ENCODE measurements at regions not wholly inside any gene's neighbourhood (a gene's known extent, or its start where the extent isn't known, plus 50 kb on each side); places are given as distances from the start of the nearest gene placed in this dataset.

DNA sequence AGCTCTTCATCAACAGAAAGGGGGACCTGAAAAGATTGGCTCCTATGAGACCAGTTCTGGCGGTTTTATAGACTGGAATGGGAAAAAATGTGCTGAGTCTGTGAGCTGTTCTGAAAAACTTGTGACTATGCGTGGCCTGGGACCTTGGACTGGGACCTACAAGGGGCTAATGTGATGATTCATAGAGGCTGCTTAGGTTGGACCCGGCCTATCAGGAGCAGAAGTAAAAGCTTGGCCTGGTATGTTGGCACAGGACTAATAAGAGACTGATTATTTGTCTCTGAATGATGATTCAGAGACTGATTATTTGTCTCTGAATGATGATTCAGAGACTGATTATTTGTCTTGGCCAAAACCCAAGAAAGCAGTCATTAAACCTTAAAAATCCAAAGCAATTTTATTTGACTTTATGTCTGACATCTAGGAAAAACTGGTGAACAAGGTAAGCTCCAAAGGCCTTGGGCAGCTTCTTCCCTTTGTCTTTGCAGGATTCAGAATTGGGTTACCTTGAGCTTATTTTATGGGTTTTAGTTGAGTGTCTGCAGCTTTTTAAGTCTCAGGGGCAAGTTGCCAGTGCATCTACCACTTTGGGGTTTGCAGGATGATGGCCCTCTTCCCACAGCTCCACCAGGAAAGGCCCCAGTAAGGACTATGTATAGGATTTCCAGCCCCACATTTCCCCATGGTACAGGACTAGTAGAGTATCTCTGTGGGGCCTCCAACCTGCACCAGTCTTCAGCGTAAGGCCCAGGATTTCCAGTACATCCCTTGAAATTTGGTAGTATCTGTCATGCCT, 390.3 kb downstream of the KDM5D start:
- DNase-seq: no peak

DNA sequence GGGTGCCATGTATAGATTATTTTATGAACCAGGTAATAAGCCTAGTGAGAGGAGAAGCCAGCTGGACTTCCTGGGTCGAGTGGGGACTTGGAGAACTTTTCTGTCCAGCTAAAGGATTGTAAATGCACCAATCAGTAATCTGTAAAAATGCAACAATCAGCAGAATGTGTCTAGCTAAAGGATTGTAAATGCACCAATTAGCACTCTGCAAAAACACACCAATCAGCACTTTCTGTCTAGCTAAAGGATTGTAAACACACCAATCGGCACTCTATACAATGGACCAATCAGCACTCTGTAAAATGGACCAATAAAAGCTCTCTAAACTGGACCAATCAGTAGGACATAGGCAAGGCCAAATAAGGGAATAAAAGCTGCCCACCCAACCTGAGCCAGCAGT, 392.9 kb downstream of the KDM5D start:
- no peak for DNase-seq

DNA sequence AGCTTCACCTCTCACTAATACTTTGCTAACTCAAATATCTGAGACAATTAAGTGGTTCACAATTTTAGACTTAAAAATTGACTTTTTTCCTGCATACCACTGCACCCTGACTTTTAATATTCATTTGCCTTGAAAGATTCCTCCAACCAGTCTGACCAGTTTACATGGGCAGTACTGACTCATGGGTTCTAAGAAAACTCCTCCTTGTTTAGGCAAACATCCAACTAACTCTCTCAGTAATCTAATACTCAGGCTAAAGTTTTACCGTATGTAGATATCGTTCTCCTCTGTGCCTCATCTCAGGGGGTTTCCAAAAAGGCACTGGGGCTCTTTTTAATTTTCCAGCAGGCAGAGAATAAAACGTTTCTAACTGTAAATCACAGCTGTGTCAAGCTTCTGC, 422.8 kb downstream of the KDM5D start:
- no peak for DNase-seq

DNA sequence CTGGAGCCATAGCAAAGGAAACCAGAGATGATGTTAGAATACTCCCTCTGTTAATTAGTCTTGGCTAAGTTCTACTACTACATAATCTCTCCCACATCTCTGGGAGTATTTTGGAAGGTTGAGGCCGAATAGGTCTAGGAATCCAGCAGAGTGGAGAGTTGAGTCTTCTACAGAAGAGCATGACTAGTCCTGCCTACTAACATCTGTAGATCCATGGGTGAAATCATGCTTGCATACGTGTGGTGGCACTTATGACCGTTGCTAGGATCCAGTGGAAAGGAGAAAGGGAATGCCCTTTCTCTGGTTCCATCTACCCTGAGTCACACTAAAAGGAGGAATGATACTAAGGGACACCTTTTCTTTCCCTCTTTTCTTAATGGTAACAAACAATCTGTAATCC, 425.4 kb downstream of the KDM5D start:
- no peak for DNase-seq

DNA sequence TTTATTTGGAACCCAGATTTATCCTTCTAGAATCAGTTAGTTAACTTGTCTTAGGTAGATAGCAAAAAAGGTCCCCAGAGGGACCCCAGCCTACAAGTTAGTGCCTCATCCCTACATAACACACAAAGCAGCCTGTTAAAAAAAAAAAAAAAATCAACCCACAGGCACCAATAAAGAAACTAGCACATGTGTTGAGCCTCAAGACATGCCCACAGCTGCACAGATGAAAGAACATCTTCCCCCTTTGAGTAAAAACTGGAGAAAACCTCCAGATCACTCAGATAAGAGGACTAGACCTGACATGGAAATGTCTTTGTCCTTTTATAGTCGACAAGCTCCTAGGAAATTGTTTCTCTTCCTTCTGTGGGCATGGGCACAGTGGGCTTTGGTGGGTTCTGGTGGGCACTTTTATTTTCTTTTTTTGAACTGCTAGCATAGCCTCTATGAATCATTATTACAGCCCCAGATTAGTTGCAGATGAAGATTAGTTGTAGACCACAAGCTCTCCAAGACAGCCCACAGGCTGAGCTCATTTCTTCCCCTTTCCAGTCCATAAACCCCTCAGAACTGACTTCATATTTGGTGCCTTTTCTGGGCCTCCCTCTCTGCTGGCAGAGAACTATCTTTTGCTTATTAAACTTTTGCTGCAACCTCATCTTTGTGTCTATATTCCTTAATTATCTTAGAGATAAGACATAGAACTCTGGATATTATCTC, 427.1 kb downstream of the KDM5D start:
- DNase-seq: no peak

DNA sequence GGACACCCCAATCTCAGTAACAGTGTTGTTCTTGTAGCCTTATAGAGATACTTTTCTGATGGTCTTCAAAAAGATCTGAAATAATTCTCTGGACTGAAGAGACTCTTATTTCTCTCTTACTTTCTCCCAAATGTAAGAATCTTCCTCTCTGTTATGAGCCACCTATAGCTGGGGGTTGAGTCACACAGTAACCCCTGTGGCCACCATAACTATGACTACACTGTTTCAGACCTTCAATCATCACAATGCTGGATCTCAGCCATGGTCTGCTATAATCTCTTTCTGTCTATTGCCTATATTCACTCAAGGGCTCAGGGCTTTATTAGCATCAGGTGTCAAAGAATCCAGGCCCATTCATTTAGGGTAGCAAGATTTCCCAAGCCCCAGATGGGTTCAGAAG, 436.9 kb downstream of the KDM5D start:
- no peak for DNase-seq

DNA sequence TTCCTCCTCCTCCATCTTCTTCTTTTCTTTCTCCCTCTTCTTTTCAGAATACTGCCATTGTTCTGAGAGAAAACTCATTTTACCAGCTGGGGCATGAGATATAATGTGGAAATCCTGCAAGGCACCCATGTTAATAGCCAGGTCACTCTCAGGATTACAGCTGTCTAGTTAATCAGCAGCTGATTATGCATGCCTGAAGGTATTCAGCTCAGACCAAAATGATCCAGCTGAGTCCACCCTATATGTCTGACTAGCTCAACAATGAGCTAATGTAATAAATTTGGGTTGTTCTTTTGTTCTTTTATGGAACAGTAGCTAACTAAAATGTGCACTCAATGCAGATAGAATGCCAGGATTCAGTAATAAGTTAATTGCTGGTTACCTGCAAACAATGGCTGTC, 441.4 kb downstream of the KDM5D start:
- DNase-seq: no peak

DNA sequence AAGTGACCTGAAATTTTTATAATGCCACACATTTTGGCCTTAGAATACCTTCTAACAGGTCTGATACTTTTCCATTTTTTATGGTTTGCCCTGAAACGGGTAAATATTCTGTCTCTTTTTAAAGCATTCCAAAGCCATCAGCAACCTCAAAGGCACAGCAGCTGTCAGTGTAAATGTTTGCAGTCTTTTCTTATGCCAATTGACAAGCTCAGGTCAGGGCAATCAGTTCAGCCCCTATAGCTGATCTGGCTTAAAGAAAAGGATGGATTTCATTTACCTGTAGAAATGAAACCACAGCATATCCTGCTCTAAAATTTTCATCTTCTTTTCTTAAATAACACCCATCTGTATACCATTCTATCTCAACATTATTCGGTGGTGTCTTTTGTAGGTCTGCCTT, 453.6 kb downstream of the KDM5D start:
- DNase-seq: no peak

DNA sequence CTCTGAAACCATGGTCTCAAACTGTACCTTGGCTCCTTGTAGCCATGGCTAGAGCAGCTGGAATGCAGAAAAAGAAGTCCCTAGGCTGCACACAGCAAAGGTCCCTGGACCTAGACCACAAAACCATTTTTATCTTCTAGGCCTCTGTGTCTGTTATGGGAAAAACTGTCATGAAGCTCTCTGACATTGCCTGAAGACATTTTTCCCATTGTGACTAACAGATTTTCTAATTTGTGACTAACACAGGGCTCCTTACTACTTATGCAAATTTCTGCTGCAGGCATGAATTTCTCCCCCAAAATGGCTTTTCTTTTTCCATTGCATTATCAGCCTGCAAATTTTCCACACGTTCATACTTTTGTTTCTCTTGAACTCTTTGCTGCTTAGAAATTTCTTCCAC, 470.4 kb downstream of the KDM5D start:
- DNase-seq: no peak

DNA sequence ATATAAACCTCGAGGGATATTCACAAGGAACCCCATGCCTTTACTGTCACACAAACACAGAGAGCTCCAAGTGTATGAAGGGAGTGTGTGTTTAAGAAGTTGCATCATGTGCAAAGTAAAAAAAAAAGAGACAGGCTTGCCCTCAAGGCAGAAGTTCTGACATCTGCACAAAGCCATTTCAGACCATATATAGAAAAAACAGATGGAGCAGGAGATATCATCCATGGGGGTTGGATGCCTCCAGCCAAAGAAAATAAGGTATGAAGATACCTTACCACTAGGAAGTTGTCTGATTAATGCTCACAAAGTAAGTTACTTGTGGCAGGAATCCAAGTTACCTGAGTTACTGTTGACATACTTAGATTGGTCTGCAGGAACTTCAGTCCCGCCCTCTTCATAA, 476.2 kb downstream of the KDM5D start:
- no peak for DNase-seq

DNA sequence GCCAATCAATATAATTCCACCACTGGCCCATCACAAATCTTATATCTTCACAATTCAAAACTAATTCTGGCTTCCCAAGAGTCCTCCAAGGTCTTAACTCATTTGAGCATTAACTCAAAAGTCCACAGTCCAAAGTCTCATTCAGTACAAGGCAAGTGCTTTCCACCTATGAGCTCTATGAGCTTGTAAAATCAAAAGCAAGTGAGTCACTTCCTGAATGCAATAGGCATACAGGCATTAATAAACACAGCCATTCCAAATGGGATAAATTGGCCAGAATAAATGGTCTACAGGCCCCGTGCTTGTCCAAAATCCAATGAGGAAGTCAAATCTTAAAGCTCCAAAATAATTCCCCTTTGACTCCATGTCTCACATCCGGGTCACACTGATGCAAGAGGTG, 479.1 kb downstream of the KDM5D start:
- DNase-seq: no peak

DNA sequence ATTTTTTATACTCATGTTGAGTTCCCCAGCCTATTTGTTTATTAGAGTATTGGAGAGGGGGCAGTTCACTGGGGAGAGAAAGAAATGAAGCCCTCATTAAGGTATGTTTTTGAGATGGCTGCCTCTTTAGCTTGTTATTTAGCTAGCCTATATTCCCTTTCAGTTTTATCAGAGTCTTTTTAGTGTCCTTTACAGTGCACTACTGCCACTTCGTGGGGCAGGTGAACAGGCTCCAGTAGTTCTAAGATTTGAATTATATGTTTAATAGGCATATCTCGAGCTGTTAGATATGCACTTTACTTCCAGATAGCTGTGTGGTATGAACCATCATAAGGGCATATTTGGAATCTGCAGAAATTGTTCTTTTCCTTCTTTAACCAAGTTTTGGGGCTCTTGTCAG, 482.2 kb downstream of the KDM5D start:
- DNase-seq: no peak

DNA sequence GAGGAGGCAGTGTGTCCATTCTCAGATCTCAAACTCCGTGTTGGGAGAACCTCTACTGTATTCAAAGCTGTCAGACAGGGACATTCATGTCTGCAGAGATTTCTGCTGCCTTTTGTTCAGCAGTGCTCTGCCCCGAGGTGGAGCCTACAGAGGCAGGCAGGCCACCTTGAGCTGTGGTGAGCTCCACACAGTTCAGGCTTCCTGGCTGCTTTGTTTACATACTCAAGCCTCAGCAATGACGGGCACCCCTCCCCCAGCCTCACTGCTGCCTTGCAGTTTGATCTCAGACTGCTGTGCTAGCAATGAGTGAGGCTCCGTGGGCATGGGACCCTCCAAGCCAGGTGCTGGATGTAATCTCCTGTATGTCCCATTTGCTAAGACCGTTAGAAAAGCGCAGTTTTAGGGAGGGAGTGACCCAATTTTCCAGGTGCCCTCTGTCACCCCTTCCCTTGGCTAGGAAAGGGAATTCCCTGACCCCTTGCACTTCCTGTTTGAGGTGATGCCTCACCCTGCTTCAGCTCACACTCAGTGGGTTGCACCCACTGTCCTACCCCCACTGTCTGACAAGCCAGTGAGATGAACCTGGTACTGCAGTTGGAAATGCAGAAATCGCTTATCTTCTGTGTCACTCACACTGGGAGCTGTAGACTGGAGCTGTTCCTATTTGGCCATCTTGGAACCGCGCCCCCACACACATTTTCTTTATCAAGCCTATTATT, 458.9 kb upstream of the HSFY2 start:
- peak; percentile 1 for DNase-seq

DNA sequence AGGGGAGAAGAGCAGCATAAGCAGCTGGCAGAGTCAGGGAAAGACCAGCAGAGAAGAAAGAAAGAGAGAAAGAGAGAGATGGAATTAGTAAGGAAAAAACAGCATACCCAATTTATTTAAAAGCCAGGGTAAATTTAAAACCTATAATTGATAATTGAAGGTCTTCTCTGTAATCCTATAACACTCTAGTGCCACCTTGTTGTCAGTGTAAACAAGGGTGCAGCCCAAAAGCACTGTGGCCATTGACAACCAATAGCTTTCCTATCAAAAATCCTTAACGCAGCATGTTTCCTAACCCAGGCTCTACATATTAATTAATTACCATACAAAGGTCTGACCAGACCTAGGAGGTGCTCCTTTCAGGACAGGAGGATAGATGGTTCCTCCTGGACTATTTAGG, 447.2 kb upstream of the HSFY2 start:
- no peak for DNase-seq

DNA sequence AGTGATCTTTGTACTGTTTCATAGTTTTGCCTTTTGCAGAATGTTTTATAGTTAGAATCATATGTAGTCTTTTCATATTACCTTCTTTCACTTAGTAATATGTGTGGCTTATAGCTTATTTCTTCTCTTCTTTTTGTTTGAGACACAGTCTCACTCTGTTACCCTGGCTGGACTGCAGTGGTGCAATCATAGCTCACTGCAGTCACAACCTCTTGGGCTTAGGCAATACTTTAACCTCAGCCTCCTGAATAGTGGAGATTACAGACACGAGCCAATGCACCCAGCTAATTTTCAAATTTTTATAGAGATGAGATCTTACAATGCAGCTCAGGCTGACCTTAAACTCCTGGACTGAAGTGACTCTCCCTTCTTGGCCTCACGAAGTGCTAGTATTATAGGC, 435.4 kb upstream of the HSFY2 start:
- no peak for DNase-seq

DNA sequence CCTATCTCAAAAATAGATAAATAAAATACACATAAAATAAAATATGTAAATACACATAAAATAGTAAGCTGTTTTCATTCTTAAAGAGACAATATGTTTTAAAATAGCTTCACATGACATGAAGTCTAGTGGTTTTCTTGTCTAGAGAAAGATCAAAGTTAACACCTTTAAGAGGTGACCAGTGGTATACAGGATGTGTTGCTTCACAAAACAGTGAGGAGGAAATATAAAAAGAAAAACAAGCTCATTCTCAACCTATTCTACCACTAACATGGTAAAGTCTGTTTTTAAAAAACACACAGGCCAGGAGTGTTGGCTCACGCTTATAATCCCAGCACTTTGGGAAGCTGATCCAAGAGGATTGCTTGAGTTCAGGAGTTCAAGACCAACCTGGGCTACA, 433.5 kb upstream of the HSFY2 start:
- DNase-seq: no peak

DNA sequence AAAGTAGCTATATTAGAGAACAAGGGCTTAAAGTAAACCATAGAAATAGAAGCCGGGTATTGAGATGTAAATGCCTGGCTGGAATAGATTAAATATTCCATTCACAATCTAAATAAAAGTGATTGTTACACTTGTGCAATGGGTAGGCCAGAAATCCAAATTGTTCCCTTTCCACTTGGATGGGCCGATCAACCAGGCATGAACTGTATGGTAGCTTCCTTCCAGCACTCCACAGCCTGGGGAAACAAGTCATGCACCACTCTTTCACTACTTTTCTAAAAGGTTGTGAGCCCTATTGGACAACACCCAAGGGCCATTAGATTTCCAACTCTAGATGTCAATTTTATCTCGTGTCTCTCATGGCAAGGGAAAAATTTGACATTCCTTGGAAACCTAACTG, 407.3 kb upstream of the HSFY2 start:
- DNase-seq: no peak

DNA sequence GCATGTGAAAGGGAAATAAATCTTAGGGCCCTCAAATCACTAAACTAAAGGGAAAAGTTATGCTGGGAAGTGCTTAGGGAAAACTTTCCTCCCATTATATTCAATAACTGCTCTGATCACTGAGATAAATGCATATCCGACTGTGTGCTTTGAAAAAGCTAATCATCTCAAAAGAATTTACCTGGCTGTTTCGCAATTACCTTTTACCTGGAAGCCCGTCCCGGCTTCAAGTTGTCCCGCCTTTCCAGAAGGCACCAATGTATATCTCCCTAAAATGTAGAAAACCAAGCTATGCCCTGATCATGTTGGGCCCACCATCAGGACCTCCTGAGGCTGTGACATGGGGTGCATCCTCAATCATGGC, 394.6 kb upstream of the HSFY2 start:
- DNase-seq: no peak

DNA sequence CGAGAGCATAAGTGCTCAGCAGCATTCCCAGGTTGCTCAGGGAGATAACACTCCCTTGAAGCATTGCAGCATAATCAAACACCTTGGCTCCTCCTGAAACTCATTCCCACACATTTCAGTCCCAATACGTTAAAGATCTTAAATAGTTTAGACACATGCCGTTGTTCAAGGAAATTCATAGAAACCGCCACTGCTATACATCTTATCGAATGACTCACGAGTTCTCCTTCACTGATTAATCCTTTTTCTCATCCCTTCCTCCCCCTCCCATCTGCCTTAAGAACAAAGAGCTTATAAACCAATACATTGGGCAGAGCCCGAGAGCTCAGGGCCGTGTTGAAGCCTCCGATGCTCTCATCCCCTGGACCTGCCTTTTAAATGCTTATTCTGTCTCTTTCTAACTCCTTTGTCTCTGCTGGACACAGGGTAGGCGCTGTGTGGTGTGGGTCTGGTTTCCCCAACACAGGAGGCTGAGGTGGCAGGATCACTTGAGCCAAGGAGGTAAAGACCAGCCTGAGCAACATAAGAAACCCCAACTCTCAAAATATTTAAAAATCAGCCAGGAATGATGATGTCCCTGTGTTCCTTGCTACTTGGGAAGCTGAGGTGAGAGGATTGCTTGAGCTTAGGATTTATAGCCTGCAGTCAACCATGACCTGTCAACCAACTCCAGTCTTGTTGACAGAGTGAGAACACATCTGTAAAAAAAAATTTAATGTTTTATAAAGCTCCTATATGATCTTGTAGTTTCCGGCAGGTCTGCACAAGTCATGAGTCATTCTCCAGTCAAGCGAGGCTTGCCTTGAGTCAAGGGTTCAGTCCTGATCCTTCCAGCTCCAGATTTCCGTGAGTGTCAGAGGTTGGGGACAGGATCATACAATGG, 394.0 kb upstream of the HSFY2 start:
- no peak for DNase-seq

DNA sequence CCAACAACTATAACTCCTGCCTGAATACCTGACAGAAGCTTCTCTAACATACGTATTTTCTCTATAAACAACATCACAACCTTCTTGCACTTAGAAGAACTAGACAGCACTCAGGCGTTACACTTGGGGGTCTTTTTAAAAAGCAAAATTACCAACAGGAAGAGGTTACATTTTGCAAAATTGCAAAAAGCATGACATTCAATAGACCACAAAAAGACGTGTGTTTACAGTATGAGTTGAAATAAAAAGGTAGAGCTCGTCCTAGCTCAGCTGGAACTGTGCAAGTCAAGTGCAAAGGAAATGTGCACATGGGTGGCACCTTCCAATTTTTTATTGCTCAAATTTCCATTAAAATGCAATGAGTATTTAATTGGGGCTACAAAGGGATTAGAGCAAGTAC, 375.2 kb upstream of the HSFY2 start:
- no peak for DNase-seq

DNA sequence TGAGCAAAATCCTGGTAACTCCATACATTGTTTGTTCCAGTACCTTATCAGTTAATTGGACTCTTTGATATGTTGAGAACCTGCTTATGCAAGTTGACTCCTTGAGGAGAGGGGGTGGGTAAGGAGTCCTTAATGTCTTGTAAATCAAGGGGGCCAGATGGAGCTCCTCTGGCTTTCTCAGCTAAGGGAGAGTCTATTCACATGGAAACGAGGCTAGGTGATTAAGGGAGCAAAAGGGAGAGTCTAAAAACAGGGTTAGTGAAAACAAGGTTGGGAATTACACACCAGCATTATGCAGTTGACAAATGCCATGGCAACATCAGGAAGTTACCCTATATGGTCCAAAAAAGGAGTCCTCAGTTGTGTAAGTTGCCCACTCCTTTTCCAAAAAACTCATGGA, 372.8 kb upstream of the HSFY2 start:
- DNase-seq: no peak

DNA sequence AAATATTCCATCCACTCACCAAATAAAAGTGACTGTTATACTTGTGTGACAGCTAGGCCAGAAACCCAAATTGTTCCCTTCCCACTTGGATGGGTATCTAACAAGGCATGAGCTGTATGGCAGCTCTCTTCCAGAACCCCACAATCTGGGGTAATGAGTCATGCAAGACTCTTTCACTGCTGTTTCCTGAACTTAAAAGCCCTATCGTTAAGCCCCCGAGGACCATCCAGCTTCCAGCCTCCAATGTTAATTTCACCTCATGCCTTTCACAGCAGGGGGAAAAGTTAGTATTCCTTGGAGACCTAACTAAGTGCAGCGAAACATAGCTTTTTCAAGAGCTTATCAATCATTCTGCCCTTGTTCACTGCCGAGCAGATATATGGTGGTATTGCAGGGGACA, 368.6 kb upstream of the HSFY2 start:
- DNase-seq: no peak

DNA sequence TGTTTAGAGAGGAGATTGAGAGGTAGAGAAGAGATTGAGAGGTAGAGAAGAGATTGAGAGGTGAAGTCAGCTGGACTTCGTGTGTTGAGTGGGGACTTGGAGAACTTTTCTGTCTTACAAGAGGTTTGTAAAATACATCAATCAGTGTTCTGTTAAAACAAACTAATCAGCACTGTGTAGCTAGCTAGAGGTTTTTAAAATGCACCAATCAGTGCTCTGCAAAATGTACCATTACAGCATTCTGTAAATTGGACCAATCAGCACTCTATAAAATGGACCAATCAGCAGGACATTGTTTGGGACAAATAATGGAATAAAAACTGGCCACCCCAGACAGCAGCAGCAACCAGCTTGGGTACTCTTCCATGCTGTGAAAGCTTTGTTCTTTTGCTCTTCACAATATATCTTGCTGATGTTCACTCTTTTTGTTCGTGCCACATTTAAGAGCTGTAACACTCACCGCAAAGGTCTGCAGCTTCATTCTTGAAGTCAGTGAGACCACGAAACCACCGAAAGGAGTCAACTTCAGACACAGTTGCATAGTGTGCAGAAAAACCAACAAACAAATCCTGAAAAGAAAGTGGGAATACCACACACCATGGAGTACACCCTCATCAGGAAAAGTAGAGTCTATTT, 366.9 kb upstream of the HSFY2 start:
- DNase-seq: no peak
